ENCODE measurements at regions not wholly inside any gene's neighbourhood (a gene's known extent, or its start where the extent isn't known, plus 50 kb on each side); places are given as distances from the start of the nearest gene placed in this dataset.
A peak's percentile ranks its signal among the peaks of the same experiment; 100 is the strongest.

- Histone ChIP-seq H3K27ac (no peak overlapping the region), H3K4me3 (replicated peaks in 1 of 3) (no peak overlapping the region), H3K36me3 (no peaks in the 10 kb centered on the region), H3K4me1 (peaks cover 0 to 16% of the 10 kb centered on the region in 2 donors), H3K9me3 (no peaks in the 10 kb centered on the region), H3K27me3 (no peaks in the 10 kb centered on the region)
- intact Hi-C loops (cut with DNase I), result loop anchor here (5.0 kb wide), 1 partner anchor 120 kb away; no protein-coding TSS in a partner anchor
- no peak for DNase-seq
- WGBS, 2 donors, result 74 to 86% methylated on average over 5 to 15 of the region's 15 CpGs
- TF ChIP-seq, protein P1, sequence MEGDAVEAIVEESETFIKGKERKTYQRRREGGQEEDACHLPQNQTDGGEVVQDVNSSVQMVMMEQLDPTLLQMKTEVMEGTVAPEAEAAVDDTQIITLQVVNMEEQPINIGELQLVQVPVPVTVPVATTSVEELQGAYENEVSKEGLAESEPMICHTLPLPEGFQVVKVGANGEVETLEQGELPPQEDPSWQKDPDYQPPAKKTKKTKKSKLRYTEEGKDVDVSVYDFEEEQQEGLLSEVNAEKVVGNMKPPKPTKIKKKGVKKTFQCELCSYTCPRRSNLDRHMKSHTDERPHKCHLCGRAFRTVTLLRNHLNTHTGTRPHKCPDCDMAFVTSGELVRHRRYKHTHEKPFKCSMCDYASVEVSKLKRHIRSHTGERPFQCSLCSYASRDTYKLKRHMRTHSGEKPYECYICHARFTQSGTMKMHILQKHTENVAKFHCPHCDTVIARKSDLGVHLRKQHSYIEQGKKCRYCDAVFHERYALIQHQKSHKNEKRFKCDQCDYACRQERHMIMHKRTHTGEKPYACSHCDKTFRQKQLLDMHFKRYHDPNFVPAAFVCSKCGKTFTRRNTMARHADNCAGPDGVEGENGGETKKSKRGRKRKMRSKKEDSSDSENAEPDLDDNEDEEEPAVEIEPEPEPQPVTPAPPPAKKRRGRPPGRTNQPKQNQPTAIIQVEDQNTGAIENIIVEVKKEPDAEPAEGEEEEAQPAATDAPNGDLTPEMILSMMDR (IDR thresholded peaks at IDR 0.05), result no peak
- TF ChIP-seq POLR2A (IDR thresholded peaks at IDR 0.05), result no peak
Observed at GRCh38 chr5:149441986-149442385, 62.9 kb upstream of the IL17B start.

- no peaks in the 10 kb centered on the region for H3K27me3 ChIP-seq
- intact Hi-C loops (cut with DNase I), result loop anchor here (5.0 kb wide), 1 partner anchor 121 kb away; no protein-coding TSS in a partner anchor
- H3K4me1 ChIP-seq, result peaks cover 0 to 16% of the 10 kb centered on the region in 2 donors
- H3K4me3 ChIP-seq (replicated peaks in 1 of 3), result no peak overlapping the region
- H3K9me3 ChIP-seq, result no peaks in the 10 kb centered on the region
- no peak overlapping the region for H3K27ac ChIP-seq
- 88 to 89% methylated on average over 14 of the region's 14 CpGs for WGBS, 2 donors
- H3K36me3 ChIP-seq, result no peaks in the 10 kb centered on the region
- DNase-seq, result no peak
- TF ChIP-seq, protein P1 (IDR thresholded peaks at IDR 0.05), result no peak
- TF ChIP-seq POLR2A (IDR thresholded peaks at IDR 0.05), result no peak
Observed at GRCh38 chr5:149441194-149441753, 62.2 kb upstream of the IL17B start.

DNA sequence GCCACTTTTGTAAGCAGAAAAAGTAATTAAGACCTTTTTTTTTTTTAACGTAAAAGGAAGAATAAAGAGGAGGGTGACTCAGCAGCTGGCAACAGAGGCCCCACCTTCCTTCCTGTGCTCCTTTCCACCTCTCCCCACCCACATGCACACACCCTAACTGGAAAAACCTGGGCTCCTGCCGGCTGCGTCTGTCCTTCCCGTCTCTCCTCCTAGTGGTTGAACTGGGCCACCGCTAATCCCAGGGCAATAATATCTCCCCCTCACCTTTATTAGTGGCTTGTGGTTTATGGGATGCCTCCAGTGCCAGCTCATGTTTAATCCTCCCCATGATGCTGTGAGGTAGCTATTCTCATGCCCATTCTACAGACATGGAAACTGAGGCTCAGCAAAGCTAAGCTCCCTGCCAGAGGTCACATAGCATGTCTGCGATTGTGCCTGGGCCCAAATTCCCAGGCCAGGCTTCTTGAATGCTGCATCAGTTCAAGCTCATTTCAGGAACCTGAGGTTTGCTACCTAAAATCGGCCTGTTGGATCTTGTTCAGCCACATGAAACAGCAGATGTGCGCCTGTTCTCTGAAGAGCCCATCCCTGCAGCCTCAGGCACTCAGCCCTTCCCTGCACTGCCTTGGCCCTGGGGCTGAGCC lies 60.9 kb upstream of the IL17B start:
- intact Hi-C loops (cut with DNase I), result loop anchor here (5.0 kb wide), 1 partner anchor 122 kb away; no protein-coding TSS in a partner anchor
- H3K27ac ChIP-seq, result no peak overlapping the region
- H3K27me3 ChIP-seq, result no peaks in the 10 kb centered on the region
- TF ChIP-seq, protein P1 (IDR thresholded peaks at IDR 0.05), result peak in 1 of 6 experiments; percentile 12
- no peak for TF ChIP-seq POLR2A (IDR thresholded peaks at IDR 0.05)
- no peaks in the 10 kb centered on the region for H3K9me3 ChIP-seq
- WGBS, 2 donors, result 50 to 58% methylated on average over 7 to 8 of the region's 8 CpGs
- H3K4me3 ChIP-seq (replicated peaks in 1 of 3), result no peak overlapping the region
- H3K36me3 ChIP-seq, result no peaks in the 10 kb centered on the region
- DNase-seq, result no peak
- H3K4me1 ChIP-seq, result peaks cover 0 to 8% of the 10 kb centered on the region in 2 donors

DNA sequence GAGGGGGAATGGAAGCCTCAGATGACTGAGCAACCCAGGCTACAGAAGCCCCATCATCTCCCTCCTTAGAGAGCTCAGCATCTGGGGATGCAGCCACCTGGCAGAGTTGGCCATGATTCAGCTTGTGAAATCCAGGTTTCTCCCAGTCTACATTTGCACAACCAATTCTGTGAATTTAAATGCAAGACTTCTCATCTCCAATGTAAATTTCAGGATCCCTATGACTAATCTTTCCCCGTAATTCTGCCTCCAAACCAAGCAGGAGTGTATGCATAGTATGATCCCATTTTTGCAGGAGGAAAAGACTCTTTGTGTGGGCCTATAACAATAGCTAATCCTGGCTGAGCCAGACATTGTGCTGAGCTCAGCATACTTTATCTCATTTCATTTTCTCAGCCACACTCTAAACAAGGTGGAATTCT lies 59.6 kb upstream of the IL17B start:
- Histone ChIP-seq H3K27me3 (no peaks in the 10 kb centered on the region), H3K9me3 (no peaks in the 10 kb centered on the region), H3K4me3 (replicated peaks in 1 of 3) (no peak overlapping the region), H3K4me1 (peaks cover 0 to 8% of the 10 kb centered on the region in 2 donors), H3K27ac (no peak overlapping the region), H3K36me3 (no peaks in the 10 kb centered on the region)
- 82 to 86% methylated on average over 1 of the region's 1 CpG for WGBS, 2 donors
- no peak for DNase-seq
- TF ChIP-seq POLR2A (IDR thresholded peaks at IDR 0.05), result no peak
- TF ChIP-seq, protein P1 (IDR thresholded peaks at IDR 0.05), result no peak
- intact Hi-C loops (cut with DNase I), result no loop called here

DNA sequence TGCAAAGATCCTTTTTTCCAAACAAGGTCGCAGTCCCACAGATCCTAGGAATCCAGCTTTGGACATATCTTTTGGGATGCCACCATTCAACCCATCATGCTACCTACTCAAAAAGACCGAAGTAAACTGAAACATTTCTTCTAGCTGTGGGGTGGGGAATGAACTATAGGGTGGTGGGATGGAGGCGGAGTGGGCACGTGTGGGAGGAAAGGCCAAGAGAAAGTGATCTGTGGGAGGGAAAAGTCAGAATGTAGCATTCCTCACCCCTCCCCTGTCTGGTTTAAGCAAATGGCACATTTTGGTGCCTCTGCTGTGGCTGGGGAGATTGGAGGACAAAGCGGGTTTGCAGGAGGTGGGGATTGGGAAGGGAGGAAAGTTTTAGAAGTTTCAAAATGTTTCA lies 59.2 kb upstream of the IL17B start:
- H3K27ac ChIP-seq, result no peak overlapping the region
- no peaks in the 10 kb centered on the region for H3K27me3 ChIP-seq
- H3K4me1 ChIP-seq, result peaks cover 0 to 8% of the 10 kb centered on the region in 2 donors
- H3K9me3 ChIP-seq, result no peaks in the 10 kb centered on the region
- no peak for TF ChIP-seq POLR2A (IDR thresholded peaks at IDR 0.05)
- TF ChIP-seq, protein P1 (IDR thresholded peaks at IDR 0.05), result no peak
- DNase-seq, result no peak
- 89 to 91% methylated on average over 5 of the region's 5 CpGs for WGBS, 2 donors
- no peaks in the 10 kb centered on the region for H3K36me3 ChIP-seq
- H3K4me3 ChIP-seq (replicated peaks in 1 of 3), result no peak overlapping the region
- intact Hi-C loops (cut with DNase I), result no loop called here
